ENCODE measurements at regions not wholly inside any gene's neighbourhood (a gene's known extent, or its start where the extent isn't known, plus 50 kb on each side); places are given as distances from the start of the nearest gene placed in this dataset.

DNA sequence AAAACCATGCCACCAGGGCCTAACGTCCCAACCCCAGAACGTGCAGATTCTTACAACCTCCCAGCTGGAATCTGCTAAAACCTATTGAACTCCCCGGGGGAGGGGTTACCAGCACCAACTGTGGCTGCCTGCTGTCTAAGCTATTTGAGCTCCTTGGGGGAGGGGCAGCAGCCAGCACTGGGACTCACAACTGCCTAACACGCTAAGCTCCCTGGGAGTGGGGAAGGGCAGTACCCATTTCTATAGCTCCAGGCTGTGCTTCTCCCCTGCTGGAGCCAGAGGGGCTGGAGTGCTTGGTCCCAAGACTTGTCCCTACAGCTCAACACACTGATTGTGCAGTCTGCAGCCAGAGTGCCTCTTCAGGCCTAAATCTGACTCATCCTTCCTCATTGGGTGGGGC lies 459.8 kb upstream of the FGF16 start:
- H3K4me3 ChIP-seq (ENCODE audit: low read depth, low read length): no peak overlapping the region
- TF ChIP-seq, protein P1, sequence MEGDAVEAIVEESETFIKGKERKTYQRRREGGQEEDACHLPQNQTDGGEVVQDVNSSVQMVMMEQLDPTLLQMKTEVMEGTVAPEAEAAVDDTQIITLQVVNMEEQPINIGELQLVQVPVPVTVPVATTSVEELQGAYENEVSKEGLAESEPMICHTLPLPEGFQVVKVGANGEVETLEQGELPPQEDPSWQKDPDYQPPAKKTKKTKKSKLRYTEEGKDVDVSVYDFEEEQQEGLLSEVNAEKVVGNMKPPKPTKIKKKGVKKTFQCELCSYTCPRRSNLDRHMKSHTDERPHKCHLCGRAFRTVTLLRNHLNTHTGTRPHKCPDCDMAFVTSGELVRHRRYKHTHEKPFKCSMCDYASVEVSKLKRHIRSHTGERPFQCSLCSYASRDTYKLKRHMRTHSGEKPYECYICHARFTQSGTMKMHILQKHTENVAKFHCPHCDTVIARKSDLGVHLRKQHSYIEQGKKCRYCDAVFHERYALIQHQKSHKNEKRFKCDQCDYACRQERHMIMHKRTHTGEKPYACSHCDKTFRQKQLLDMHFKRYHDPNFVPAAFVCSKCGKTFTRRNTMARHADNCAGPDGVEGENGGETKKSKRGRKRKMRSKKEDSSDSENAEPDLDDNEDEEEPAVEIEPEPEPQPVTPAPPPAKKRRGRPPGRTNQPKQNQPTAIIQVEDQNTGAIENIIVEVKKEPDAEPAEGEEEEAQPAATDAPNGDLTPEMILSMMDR (IDR thresholded peaks at IDR 0.05; ENCODE audit: low read depth, low read length): no peak
- in situ Hi-C loops (cut with HindIII; ENCODE audit: low sequenced_read_pairs): no loop called here
- no peak for DNase-seq (ENCODE audit: low read depth, low spot score)

DNA sequence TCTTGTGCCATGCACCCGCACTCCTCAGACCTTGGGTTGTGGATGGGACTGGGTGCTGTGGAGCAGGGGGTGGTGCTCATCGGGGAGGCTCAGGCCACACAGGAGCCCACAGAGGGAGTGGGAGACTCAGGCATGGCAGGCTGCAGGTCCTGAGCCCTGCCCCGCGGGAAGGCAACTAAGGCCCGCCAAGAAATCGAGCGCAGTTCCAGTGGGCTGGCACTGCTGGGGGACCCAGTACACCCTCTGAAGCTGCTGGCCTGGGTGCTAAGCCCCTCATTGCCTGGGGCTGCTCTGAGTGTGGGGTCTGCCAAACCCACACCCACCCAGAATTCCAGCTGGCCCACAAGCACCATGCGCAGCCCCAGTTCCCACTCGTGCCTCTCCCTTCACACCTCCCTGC lies 450.5 kb upstream of the FGF16 start:
- DNase-seq (ENCODE audit: low read depth, low spot score): no peak
- in situ Hi-C loops (cut with HindIII; ENCODE audit: low sequenced_read_pairs): no loop called here
- H3K4me3 ChIP-seq (ENCODE audit: low read depth, low read length): no peak overlapping the region
- TF ChIP-seq, protein P1 (IDR thresholded peaks at IDR 0.05; ENCODE audit: low read depth, low read length): no peak

DNA sequence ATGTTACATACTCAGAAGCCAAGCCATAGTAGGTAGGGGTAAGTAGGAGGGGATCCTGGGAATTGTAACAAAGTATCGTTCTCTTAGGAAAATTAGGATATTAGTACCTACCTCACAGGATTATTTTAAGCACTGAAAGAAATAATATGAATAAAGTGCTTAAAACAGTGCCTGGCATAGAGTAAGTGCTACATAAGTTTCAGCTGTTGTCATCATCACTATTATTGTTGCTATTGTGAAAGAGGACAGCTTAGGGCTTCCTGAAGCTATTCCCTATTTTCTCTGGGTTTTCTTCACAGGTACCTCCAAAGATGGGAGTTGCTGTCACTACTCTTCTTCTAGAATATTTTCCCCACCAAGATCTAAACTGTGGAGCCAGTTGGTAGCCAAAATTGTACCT lies 443.7 kb upstream of the FGF16 start:
- in situ Hi-C loops (cut with HindIII; ENCODE audit: low sequenced_read_pairs): no loop called here
- no peak overlapping the region for H3K4me3 ChIP-seq (ENCODE audit: low read depth, low read length)
- TF ChIP-seq, protein P1 (IDR thresholded peaks at IDR 0.05; ENCODE audit: low read depth, low read length): no peak
- DNase-seq (ENCODE audit: low read depth, low spot score): no peak

DNA sequence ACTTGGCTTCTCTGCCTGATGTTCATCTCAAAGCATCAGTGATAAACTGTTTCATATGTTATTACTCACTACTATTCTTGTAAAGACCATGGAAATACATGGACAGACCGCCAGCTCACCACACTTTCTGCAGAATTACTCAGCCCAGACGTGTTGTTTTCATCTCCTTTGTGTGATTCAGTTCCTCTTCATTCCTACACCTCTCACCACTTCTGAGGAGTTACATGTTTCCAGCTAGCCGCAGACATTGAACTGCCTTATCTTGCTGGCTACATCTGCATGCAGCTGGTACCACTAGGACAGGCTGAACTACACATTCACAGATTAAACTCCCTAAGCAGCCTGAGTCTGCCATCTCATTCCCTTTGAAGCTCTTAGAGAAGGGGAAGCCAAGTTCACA lies 443.2 kb upstream of the FGF16 start:
- no peak overlapping the region for H3K4me3 ChIP-seq (ENCODE audit: low read depth, low read length)
- DNase-seq (ENCODE audit: low read depth, low spot score): peak; percentile 56
- in situ Hi-C loops (cut with HindIII; ENCODE audit: low sequenced_read_pairs): no loop called here
- TF ChIP-seq, protein P1 (IDR thresholded peaks at IDR 0.05; ENCODE audit: low read depth, low read length): no peak

DNA sequence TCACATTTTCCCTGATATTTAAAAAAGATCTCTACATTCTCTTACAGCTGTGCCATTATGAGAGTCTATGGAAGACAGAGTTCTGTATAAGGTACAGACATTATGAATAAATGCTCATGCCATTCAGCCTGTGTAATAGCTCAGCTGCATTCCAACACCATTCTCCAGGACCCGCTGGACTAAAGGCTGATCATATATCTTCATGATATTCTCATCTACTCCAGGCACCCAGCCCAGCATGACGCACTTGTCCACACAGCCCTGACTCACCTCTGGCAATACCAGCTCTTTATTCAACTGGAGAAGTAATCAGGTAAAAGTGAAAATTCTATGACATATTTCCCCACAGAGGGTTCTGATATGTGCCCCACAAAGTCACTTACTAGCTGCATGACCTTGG lies 437.5 kb upstream of the FGF16 start:
- in situ Hi-C loops (cut with HindIII; ENCODE audit: low sequenced_read_pairs): no loop called here
- H3K4me3 ChIP-seq (ENCODE audit: low read depth, low read length): no peak overlapping the region
- TF ChIP-seq, protein P1 (IDR thresholded peaks at IDR 0.05; ENCODE audit: low read depth, low read length): no peak
- DNase-seq (ENCODE audit: low read depth, low spot score): peak; percentile 82

DNA sequence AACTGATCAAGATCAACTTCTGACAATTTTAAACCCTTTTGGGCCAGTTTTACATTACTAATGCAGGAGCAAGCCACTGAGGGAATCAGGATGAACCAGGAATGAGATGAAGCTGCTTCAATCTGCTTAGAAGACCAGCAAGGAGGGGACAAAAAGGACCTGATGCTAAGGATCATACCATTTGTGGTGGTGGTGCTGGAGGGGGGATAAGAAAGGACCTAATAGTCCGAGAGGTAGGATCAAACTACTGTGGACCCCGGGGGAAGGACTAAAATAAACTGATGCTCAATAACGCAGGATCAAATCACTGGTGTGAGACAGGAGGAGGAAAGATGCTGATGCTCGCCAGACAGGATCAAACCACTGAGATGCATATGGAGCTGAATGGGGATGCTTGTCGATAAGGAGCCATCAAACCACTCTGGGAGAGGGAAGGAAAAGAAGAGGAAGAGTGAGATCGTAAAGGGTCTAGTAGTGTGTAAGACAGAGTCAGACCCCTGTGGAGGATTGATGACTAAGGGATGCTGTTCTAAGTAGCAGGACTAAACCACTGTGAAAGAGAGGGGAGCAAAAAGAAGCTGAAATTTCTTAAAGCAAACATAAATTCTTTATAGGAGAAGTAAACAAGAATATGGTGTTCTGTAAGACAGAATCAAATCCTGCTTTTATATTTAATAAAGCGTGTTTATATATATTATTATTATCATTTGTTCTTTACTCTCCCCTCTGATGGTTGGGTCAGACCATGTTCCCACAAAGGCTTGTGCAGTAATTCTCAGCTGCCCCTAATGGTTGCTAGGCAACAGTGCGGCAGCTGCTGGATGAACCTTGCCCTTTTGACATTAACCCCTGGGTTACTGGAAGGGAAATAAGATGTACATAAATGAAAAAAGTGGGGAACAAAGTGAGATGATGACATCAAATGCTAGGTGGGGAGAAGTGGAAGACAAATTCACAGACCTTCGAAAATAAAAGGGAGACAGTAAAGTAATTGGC lies 432.5 kb upstream of the FGF16 start:
- in situ Hi-C loops (cut with HindIII; ENCODE audit: low sequenced_read_pairs): no loop called here
- TF ChIP-seq, protein P1 (IDR thresholded peaks at IDR 0.05; ENCODE audit: low read depth, low read length): no peak
- H3K4me3 ChIP-seq (ENCODE audit: low read depth, low read length): no peak overlapping the region
- DNase-seq (ENCODE audit: low read depth, low spot score): peak; percentile 71

Data from astrocyte of the spinal cord (primary cell).